A549 (cell line): ENCODE measurements at regions not wholly inside any gene's neighbourhood (a gene's known extent, or its start where the extent isn't known, plus 50 kb on each side); places are given as distances from the start of the nearest gene placed in this dataset.

Experiments used
- CHD2 ChIP-seq: fragments of 150-350 bp; IDR thresholded peaks from 2 replicates; pipeline ENCODE4 v1.6.1; 2014; ENCODE audit warnings: low read length; ENCODE audit not compliant: partially characterized antibody
- HDAC2 ChIP-seq: fragments of 200-600 bp; sonication (generic); IDR thresholded peaks from 2 replicates; pipeline ENCODE4 v1.6.1; 2016
- HOXA7 ChIP-seq: fragments of 250-450 bp; sonication (Bioruptor Pico); IDR thresholded peaks from 2 replicates; pipeline ENCODE4 v1.5.0; 2020; ENCODE audit warnings: mild to moderate bottlenecking, moderate library complexity
- JUN ChIP-seq, 2 experiments: fragments of >200 bp; sonication (Bioruptor Twin); formaldehyde crosslinking; IDR thresholded peaks; 2 replicates in 1 of 2; 3 replicates in 1 of 2; pipeline ENCODE4 v1.6.1; 2016 to 2017
- TF ChIP-seq, protein P1 (sequence below): fragments of >200 bp; sonication (Bioruptor Twin); formaldehyde crosslinking; IDR thresholded peaks from 3 replicates; pipeline ENCODE4 v1.5.1; 2016
- TF ChIP-seq, protein P2 (sequence below): fragments of 200-600 bp; sonication (generic); IDR thresholded peaks from 2 replicates; pipeline ENCODE4 v1.6.1; 2016; ENCODE audit warnings: antibody characterized with exemption, mild to moderate bottlenecking, moderate library complexity

DNA sequence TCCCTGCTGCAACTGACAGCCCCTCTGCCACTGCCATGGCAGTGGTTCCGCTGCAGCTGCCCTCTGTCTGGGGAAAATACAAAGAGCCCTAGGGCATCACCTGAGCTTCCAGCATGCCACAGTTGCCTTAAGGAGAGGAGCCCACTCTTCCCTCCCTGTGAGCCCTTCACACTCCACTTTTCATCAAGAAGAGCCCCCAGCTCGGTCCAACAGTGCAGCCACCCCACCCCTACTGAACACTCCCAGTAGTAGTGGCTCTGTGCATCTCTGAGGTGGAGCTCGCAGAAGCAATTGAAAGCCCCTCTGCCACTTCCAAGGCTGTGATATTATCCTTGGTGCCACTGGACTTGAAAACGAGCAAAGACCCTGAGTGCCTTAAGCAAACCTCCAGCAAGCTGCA, 696.8 kb upstream of the COX7C start:
- TF ChIP-seq, protein P1, sequence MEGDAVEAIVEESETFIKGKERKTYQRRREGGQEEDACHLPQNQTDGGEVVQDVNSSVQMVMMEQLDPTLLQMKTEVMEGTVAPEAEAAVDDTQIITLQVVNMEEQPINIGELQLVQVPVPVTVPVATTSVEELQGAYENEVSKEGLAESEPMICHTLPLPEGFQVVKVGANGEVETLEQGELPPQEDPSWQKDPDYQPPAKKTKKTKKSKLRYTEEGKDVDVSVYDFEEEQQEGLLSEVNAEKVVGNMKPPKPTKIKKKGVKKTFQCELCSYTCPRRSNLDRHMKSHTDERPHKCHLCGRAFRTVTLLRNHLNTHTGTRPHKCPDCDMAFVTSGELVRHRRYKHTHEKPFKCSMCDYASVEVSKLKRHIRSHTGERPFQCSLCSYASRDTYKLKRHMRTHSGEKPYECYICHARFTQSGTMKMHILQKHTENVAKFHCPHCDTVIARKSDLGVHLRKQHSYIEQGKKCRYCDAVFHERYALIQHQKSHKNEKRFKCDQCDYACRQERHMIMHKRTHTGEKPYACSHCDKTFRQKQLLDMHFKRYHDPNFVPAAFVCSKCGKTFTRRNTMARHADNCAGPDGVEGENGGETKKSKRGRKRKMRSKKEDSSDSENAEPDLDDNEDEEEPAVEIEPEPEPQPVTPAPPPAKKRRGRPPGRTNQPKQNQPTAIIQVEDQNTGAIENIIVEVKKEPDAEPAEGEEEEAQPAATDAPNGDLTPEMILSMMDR, result no peak
- TF ChIP-seq, protein P2, sequence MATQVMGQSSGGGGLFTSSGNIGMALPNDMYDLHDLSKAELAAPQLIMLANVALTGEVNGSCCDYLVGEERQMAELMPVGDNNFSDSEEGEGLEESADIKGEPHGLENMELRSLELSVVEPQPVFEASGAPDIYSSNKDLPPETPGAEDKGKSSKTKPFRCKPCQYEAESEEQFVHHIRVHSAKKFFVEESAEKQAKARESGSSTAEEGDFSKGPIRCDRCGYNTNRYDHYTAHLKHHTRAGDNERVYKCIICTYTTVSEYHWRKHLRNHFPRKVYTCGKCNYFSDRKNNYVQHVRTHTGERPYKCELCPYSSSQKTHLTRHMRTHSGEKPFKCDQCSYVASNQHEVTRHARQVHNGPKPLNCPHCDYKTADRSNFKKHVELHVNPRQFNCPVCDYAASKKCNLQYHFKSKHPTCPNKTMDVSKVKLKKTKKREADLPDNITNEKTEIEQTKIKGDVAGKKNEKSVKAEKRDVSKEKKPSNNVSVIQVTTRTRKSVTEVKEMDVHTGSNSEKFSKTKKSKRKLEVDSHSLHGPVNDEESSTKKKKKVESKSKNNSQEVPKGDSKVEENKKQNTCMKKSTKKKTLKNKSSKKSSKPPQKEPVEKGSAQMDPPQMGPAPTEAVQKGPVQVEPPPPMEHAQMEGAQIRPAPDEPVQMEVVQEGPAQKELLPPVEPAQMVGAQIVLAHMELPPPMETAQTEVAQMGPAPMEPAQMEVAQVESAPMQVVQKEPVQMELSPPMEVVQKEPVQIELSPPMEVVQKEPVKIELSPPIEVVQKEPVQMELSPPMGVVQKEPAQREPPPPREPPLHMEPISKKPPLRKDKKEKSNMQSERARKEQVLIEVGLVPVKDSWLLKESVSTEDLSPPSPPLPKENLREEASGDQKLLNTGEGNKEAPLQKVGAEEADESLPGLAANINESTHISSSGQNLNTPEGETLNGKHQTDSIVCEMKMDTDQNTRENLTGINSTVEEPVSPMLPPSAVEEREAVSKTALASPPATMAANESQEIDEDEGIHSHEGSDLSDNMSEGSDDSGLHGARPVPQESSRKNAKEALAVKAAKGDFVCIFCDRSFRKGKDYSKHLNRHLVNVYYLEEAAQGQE, result no peak
- no peak for TF ChIP-seq JUN (IDR thresholded peaks at IDR 0.05)
- no peak for TF ChIP-seq HOXA7
- TF ChIP-seq CHD2, result no peak
- no peak for TF ChIP-seq HDAC2
